WTC11 (cell line): ENCODE measurements at regions not wholly inside any gene's neighbourhood (a gene's known extent, or its start where the extent isn't known, plus 50 kb on each side); places are given as distances from the start of the nearest gene placed in this dataset.

ENCODE experiments used
- ATAC-seq: fragments of 200-7000 bp; cut with Tn5 transposase; 2 replicates; pipeline ENCODE4 v1.10.0; 2021; ENCODE audit warnings: mild to moderate bottlenecking, moderate library complexity
- CTCF ChIA-PET: fragments of 300-600 bp; sonication (Branson Sonifier 250); formaldehyde crosslinking; loops from one replicate; lab custom pipeline; 2021; ENCODE audit warnings: antibody characterized with exemption; lab: Charles Lee
- POLR2A ChIA-PET: fragments of 350-600 bp; sonication (Branson Sonifier 250); formaldehyde crosslinking; loops from one replicate; lab custom pipeline; 2021; ENCODE audit warnings: antibody characterized with exemption; lab: Charles Lee
- DNase-seq: peaks from one replicate; pipeline ENCODE4 v3.0.0; 2021; ENCODE audit warnings: low spot score
- H3K27ac Mint-ChIP-seq: 2 replicates; pipeline ENCODE4 v1.8.0; 2021; ENCODE audit warnings: mixed read lengths
- H3K27me3 Mint-ChIP-seq: 2 replicates; pipeline ENCODE4 v1.8.0; 2021; ENCODE audit warnings: low read depth, mild to moderate bottlenecking, moderate library complexity, mixed read lengths
- H3K36me3 Mint-ChIP-seq: 2 replicates; pipeline ENCODE4 v1.8.0; 2021; ENCODE audit warnings: mixed read lengths
- H3K4me1 Mint-ChIP-seq: 2 replicates; pipeline ENCODE4 v1.8.0; 2022; ENCODE audit warnings: mixed read lengths
- H3K4me3 Mint-ChIP-seq: 2 replicates; pipeline ENCODE4 v1.8.0; 2021; ENCODE audit warnings: mild to moderate bottlenecking, moderate library complexity, mixed read lengths
- H3K9me3 Mint-ChIP-seq: 2 replicates; pipeline ENCODE4 v1.8.0; 2021; ENCODE audit warnings: mixed read lengths
- ELF4 ChIP-seq: sonication (generic); formaldehyde crosslinking; IDR thresholded peaks from 2 replicates; pipeline ENCODE4 v1.8.1; 2022; ENCODE audit warnings: low read depth, mild to moderate bottlenecking, moderate library complexity, missing genetic modification reagents
- FOXP1 ChIP-seq: sonication (generic); formaldehyde crosslinking; IDR thresholded peaks from 2 replicates; pipeline ENCODE4 v1.8.0; 2022; ENCODE audit warnings: missing genetic modification reagents, mild to moderate bottlenecking, moderate library complexity, borderline replicate concordance
- GTF2I ChIP-seq: fragments of 250-450 bp; sonication (Bioruptor Pico); conservative IDR thresholded peaks from 2 replicates; pipeline ENCODE4 v1.4.0; 2021; ENCODE audit warnings: mild to moderate bottlenecking
- HMGXB4 ChIP-seq: sonication (generic); formaldehyde crosslinking; IDR thresholded peaks from 2 replicates; pipeline ENCODE4 v1.8.1; 2023; ENCODE audit warnings: mild to moderate bottlenecking, moderate library complexity, missing genetic modification reagents
- JAZF1 ChIP-seq: fragments of 250-450 bp; sonication (Bioruptor Pico); IDR thresholded peaks from 2 replicates; pipeline ENCODE4 v1.9.0; 2021; ENCODE audit warnings: moderate library complexity, mild to moderate bottlenecking, inconsistent platforms
- MYBL2 ChIP-seq: sonication (generic); formaldehyde crosslinking; IDR thresholded peaks from 2 replicates; pipeline ENCODE4 v1.8.1; 2023; ENCODE audit warnings: mild to moderate bottlenecking, moderate library complexity, missing genetic modification reagents
- NR3C1 ChIP-seq: sonication (generic); formaldehyde crosslinking; conservative IDR thresholded peaks from 2 replicates; pipeline ENCODE4 v1.8.1; 2023; ENCODE audit warnings: low read depth, mild to moderate bottlenecking, missing genetic modification reagents
- PREB ChIP-seq: sonication (generic); formaldehyde crosslinking; IDR thresholded peaks from 2 replicates; pipeline ENCODE4 v1.8.1; 2022; ENCODE audit warnings: mild to moderate bottlenecking, missing genetic modification reagents, moderate library complexity, borderline replicate concordance
- SMAD4 ChIP-seq: sonication (generic); formaldehyde crosslinking; IDR thresholded peaks from 2 replicates; pipeline ENCODE4 v1.8.0; 2022; ENCODE audit warnings: mild to moderate bottlenecking, missing genetic modification reagents
- TCF7 ChIP-seq: sonication (generic); formaldehyde crosslinking; IDR thresholded peaks from 2 replicates; pipeline ENCODE4 v1.8.0; 2022; ENCODE audit warnings: mild to moderate bottlenecking, low read depth, missing genetic modification reagents, moderate library complexity
- TEAD4 ChIP-seq: sonication (generic); formaldehyde crosslinking; IDR thresholded peaks from 2 replicates; pipeline ENCODE4 v1.8.0; 2022; ENCODE audit warnings: mild to moderate bottlenecking, missing genetic modification reagents
- USF1 ChIP-seq: sonication (generic); formaldehyde crosslinking; IDR thresholded peaks from 2 replicates; pipeline ENCODE4 v1.8.0; 2022; ENCODE audit warnings: mild to moderate bottlenecking, missing genetic modification reagents
- ZBTB21 ChIP-seq: sonication (generic); formaldehyde crosslinking; IDR thresholded peaks from 2 replicates; pipeline ENCODE4 v1.8.1; 2023; ENCODE audit warnings: mild to moderate bottlenecking, missing genetic modification reagents, borderline replicate concordance
- ZMAT4 ChIP-seq: fragments of 250-450 bp; sonication (Bioruptor Pico); IDR thresholded peaks from 2 replicates; pipeline ENCODE4 v1.9.0; 2021; ENCODE audit warnings: mild to moderate bottlenecking
- ZNF121 ChIP-seq: sonication (generic); formaldehyde crosslinking; IDR thresholded peaks from 2 replicates; pipeline ENCODE4 v1.8.0; 2023; ENCODE audit warnings: missing genetic modification reagents
- ZNF232 ChIP-seq: sonication (generic); formaldehyde crosslinking; IDR thresholded peaks from 2 replicates; pipeline ENCODE4 v1.8.0; 2022; ENCODE audit warnings: mild to moderate bottlenecking, missing genetic modification reagents
- ZNF396 ChIP-seq: fragments of 250-450 bp; sonication (Bioruptor Pico); IDR thresholded peaks from 2 replicates; pipeline ENCODE4 v1.8.0; 2021; ENCODE audit warnings: mild to moderate bottlenecking, moderate library complexity, borderline replicate concordance
- TF ChIP-seq, protein P1 (sequence below): sonication (generic); formaldehyde crosslinking; IDR thresholded peaks from 2 replicates; pipeline ENCODE4 v1.8.0; 2022; ENCODE audit warnings: mild to moderate bottlenecking, missing genetic modification reagents
- TF ChIP-seq, protein P2 (sequence below): sonication (generic); formaldehyde crosslinking; IDR thresholded peaks from 2 replicates; pipeline ENCODE4 v1.8.0; 2022; ENCODE audit warnings: missing genetic modification reagents
- TF ChIP-seq, protein P3 (sequence below): fragments of 200-600 bp; IDR thresholded peaks from 2 replicates; pipeline ENCODE4 v1.8.0; 2022; ENCODE audit warnings: antibody characterized with exemption

DNA sequence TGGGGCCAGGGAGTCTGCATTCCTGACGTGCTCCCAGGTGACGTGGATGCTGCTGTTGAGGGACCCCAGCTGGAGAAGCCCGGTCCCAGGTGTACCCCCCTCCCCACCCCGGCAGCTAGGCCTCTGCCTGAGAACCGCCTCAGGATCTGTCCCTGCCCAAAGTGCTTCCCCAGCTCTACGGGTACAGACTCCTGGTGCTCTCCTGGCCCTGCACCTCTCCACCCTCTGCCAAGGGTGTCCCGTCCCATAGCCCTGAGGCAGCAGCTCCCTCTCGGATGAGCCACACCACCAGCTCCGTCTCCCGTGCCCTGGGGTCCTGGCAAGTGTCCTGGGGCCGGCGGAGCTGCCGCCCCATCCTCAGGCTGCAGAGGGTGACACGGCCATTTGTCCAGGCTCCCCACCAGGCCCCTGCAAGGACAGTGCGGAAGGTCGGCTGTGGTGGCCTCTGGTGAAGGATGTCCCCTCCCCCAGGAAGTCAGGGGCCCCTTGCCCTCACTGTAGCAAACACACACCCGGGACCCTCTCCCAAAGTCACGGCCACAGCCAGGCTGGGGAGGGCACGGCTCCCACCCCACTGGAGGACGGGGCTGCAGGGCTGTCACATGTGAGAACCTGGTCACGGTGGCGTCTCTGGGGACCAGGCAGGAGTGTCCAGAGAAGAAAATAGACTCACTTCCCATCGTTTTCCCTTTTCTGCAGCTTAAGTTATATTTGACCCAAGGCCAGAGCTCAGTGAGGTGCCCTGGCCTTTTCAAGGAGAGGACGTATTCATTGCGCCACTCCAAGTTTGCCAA, 74.4 kb upstream of the FBRSL1 start:
- POLR2A ChIA-PET, result interaction anchor here (1.0 kb wide), 1 partner anchor 134 kb away, joined by 4 read pairs; no protein-coding TSS in a partner anchor
- no peak for TF ChIP-seq ZMAT4 (CRISPR knock-in tag)
- no peak for TF ChIP-seq FOXP1 (CRISPR knock-in tag)
- no peak for TF ChIP-seq ZNF396 (CRISPR knock-in tag)
- CTCF ChIA-PET, result interaction anchor here (0.6 to 3.7 kb wide), 49 partner anchors 9 to 298 kb away, joined by 3 to 66 read pairs (median 8); partner anchors contain the start of genes GALNT9 and P2RX2
- no peak overlapping the region for H3K4me3 Mint-ChIP-seq
- H3K36me3 Mint-ChIP-seq, result no peaks in the 10 kb centered on the region
- H3K27me3 Mint-ChIP-seq, result peaks cover 45% of the 10 kb centered on the region
- no peaks in the 10 kb centered on the region for H3K4me1 Mint-ChIP-seq
- H3K9me3 Mint-ChIP-seq, result no peaks in the 10 kb centered on the region
- no peak for ATAC-seq
- no peak for DNase-seq
- H3K27ac Mint-ChIP-seq, result no peak overlapping the region

- H3K36me3 Mint-ChIP-seq, result no peaks in the 10 kb centered on the region
- no peaks in the 10 kb centered on the region for H3K9me3 Mint-ChIP-seq
- POLR2A ChIA-PET, result interaction anchor here (0.5 to 1.1 kb wide), 3 partner anchors 101 to 261 kb away, joined by 3 to 4 read pairs (median 4); no protein-coding TSS in a partner anchor
- ATAC-seq (peak; percentile 93), DNase-seq (peak; percentile 87)
- no peaks in the 10 kb centered on the region for H3K4me1 Mint-ChIP-seq
- no peak overlapping the region for H3K27ac Mint-ChIP-seq
- H3K4me3 Mint-ChIP-seq, result no peak overlapping the region
- H3K27me3 Mint-ChIP-seq, result peaks cover 40% of the 10 kb centered on the region
- CTCF ChIA-PET, result interaction anchor here (0.6 to 3.7 kb wide), 78 partner anchors 8 to 368 kb away, joined by 3 to 66 read pairs (median 6); partner anchors contain the start of genes GALNT9 and P2RX2
- 0 out of 2 replicates have a peak, but pooled peaks have one; percentile 13 for TF ChIP-seq GTF2I
- TF ChIP-seq, protein P1, sequence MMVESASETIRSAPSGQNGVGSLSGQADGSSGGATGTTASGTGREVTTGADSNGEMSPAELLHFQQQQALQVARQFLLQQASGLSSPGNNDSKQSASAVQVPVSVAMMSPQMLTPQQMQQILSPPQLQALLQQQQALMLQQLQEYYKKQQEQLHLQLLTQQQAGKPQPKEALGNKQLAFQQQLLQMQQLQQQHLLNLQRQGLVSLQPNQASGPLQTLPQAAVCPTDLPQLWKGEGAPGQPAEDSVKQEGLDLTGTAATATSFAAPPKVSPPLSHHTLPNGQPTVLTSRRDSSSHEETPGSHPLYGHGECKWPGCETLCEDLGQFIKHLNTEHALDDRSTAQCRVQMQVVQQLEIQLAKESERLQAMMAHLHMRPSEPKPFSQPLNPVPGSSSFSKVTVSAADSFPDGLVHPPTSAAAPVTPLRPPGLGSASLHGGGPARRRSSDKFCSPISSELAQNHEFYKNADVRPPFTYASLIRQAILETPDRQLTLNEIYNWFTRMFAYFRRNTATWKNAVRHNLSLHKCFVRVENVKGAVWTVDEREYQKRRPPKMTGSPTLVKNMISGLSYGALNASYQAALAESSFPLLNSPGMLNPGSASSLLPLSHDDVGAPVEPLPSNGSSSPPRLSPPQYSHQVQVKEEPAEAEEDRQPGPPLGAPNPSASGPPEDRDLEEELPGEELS, result no peak
- TF ChIP-seq NR3C1 (CRISPR knock-in tag), result no peak
- TF ChIP-seq PREB, result no peak
- TF ChIP-seq, protein P2, sequence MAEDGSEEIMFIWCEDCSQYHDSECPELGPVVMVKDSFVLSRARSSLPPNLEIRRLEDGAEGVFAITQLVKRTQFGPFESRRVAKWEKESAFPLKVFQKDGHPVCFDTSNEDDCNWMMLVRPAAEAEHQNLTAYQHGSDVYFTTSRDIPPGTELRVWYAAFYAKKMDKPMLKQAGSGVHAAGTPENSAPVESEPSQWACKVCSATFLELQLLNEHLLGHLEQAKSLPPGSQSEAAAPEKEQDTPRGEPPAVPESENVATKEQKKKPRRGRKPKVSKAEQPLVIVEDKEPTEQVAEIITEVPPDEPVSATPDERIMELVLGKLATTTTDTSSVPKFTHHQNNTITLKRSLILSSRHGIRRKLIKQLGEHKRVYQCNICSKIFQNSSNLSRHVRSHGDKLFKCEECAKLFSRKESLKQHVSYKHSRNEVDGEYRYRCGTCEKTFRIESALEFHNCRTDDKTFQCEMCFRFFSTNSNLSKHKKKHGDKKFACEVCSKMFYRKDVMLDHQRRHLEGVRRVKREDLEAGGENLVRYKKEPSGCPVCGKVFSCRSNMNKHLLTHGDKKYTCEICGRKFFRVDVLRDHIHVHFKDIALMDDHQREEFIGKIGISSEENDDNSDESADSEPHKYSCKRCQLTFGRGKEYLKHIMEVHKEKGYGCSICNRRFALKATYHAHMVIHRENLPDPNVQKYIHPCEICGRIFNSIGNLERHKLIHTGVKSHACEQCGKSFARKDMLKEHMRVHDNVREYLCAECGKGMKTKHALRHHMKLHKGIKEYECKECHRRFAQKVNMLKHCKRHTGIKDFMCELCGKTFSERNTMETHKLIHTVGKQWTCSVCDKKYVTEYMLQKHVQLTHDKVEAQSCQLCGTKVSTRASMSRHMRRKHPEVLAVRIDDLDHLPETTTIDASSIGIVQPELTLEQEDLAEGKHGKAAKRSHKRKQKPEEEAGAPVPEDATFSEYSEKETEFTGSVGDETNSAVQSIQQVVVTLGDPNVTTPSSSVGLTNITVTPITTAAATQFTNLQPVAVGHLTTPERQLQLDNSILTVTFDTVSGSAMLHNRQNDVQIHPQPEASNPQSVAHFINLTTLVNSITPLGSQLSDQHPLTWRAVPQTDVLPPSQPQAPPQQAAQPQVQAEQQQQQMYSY (CRISPR knock-in tag), result no peak
- TF ChIP-seq, protein P3, sequence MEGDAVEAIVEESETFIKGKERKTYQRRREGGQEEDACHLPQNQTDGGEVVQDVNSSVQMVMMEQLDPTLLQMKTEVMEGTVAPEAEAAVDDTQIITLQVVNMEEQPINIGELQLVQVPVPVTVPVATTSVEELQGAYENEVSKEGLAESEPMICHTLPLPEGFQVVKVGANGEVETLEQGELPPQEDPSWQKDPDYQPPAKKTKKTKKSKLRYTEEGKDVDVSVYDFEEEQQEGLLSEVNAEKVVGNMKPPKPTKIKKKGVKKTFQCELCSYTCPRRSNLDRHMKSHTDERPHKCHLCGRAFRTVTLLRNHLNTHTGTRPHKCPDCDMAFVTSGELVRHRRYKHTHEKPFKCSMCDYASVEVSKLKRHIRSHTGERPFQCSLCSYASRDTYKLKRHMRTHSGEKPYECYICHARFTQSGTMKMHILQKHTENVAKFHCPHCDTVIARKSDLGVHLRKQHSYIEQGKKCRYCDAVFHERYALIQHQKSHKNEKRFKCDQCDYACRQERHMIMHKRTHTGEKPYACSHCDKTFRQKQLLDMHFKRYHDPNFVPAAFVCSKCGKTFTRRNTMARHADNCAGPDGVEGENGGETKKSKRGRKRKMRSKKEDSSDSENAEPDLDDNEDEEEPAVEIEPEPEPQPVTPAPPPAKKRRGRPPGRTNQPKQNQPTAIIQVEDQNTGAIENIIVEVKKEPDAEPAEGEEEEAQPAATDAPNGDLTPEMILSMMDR, result peak; percentile 78
- no peak for TF ChIP-seq ZNF232 (CRISPR knock-in tag)
- TF ChIP-seq TCF7 (CRISPR knock-in tag), result no peak
- peak; percentile 93 for TF ChIP-seq ZNF121 (CRISPR knock-in tag)
- no peak for TF ChIP-seq USF1 (CRISPR knock-in tag)
- no peak for TF ChIP-seq MYBL2
- TF ChIP-seq JAZF1 (CRISPR knock-in tag), result no peak
- TF ChIP-seq SMAD4, result no peak
- no peak for TF ChIP-seq TEAD4 (CRISPR knock-in tag)
- no peak for TF ChIP-seq ZBTB21 (CRISPR knock-in tag)
- TF ChIP-seq HMGXB4 (CRISPR knock-in tag), result 0 out of 2 replicates have a peak, but pooled peaks have one; percentile 29
- TF ChIP-seq ELF4 (CRISPR knock-in tag), result no peak
Observed at GRCh38 chr12:132414634-132415326, 75.2 kb upstream of the FBRSL1 start.
